ENCODE measurements at regions not wholly inside any gene's neighbourhood (a gene's known extent, or its start where the extent isn't known, plus 50 kb on each side); places are given as distances from the start of the nearest gene placed in this dataset.
"Not testable (repeated sequence)": the region's sequence is repeated elsewhere in the genome, so short reads cannot be mapped to it uniquely, and the experiment has no call there.

GRCh38 chr7:81870608-81871007 is 100.8 kb upstream of the HGF start:
- H3K4me1 ChIP-seq (ENCODE audit: insufficient read depth, low read length): no peaks in the 10 kb centered on the region
- no peak overlapping the region for H3K4me2 ChIP-seq (ENCODE audit: insufficient read depth, low read length)
- H3K27me3 ChIP-seq (ENCODE audit: insufficient read depth, low read length): no peaks in the 10 kb centered on the region
- no peaks in the 10 kb centered on the region for H4K20me1 ChIP-seq (ENCODE audit: insufficient read depth, low read length)
- TF ChIP-seq CTCF (IDR thresholded peaks at IDR 0.05; ENCODE audit: extremely low read depth, low read depth, low read length): no peak
- H3K4me3 ChIP-seq (ENCODE audit: insufficient read depth, low read length): no peak overlapping the region
- H2AFZ ChIP-seq (ENCODE audit: low read length): no peak overlapping the region
- H3K79me2 ChIP-seq (ENCODE audit: insufficient read depth, low read length): no peaks in the 10 kb centered on the region
- H3K27ac ChIP-seq (ENCODE audit: low read depth, low read length): no peak overlapping the region
- H3K9me3 ChIP-seq (ENCODE audit: low read depth, low read length): no peaks in the 10 kb centered on the region
- H3K36me3 ChIP-seq (ENCODE audit: insufficient read depth, low read length): no peaks in the 10 kb centered on the region
- DNase-seq (ENCODE audit: insufficient read length, low spot score, missing footprints): no peak

DNA sequence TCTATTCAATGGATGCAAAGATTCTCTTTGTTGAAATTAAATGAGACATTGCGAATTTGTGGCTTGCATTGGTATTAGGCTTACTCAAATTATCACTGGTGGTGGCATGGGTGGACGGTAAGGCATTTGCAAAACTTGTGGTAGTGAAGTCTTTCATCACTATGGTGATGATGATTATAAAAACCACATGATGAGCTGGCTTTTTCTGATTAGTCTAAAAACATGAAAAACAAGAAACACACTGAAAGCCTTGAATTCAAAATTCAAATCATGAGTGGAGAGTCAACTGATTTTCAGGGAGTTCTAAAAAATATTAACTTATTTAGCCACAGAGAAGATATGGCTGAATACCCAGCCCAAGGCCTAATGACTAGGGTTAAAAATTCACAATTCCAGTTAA is 99.8 kb upstream of the HGF start:
- no peak overlapping the region for H3K4me3 ChIP-seq (ENCODE audit: insufficient read depth, low read length)
- no peak overlapping the region for H3K27ac ChIP-seq (ENCODE audit: low read depth, low read length)
- no peak overlapping the region for H3K4me2 ChIP-seq (ENCODE audit: insufficient read depth, low read length)
- H3K79me2 ChIP-seq (ENCODE audit: insufficient read depth, low read length): no peaks in the 10 kb centered on the region
- H4K20me1 ChIP-seq (ENCODE audit: insufficient read depth, low read length): no peaks in the 10 kb centered on the region
- H3K9me3 ChIP-seq (ENCODE audit: low read depth, low read length): no peaks in the 10 kb centered on the region
- H3K27me3 ChIP-seq (ENCODE audit: insufficient read depth, low read length): no peaks in the 10 kb centered on the region
- no peak for DNase-seq (ENCODE audit: insufficient read length, low spot score, missing footprints)
- no peak for TF ChIP-seq CTCF (IDR thresholded peaks at IDR 0.05; ENCODE audit: extremely low read depth, low read depth, low read length)
- H3K36me3 ChIP-seq (ENCODE audit: insufficient read depth, low read length): no peaks in the 10 kb centered on the region
- H3K4me1 ChIP-seq (ENCODE audit: insufficient read depth, low read length): no peaks in the 10 kb centered on the region
- H2AFZ ChIP-seq (ENCODE audit: low read length): no peak overlapping the region

GRCh38 chr7:81865754-81866153 is 95.9 kb upstream of the HGF start:
- no peaks in the 10 kb centered on the region for H4K20me1 ChIP-seq (ENCODE audit: insufficient read depth, low read length)
- no peak for DNase-seq (ENCODE audit: insufficient read length, low spot score, missing footprints)
- H3K27me3 ChIP-seq (ENCODE audit: insufficient read depth, low read length): no peaks in the 10 kb centered on the region
- no peaks in the 10 kb centered on the region for H3K79me2 ChIP-seq (ENCODE audit: insufficient read depth, low read length)
- H2AFZ ChIP-seq (ENCODE audit: low read length): no peak overlapping the region
- no peaks in the 10 kb centered on the region for H3K4me1 ChIP-seq (ENCODE audit: insufficient read depth, low read length)
- no peak for TF ChIP-seq CTCF (IDR thresholded peaks at IDR 0.05; ENCODE audit: extremely low read depth, low read depth, low read length)
- H3K36me3 ChIP-seq (ENCODE audit: insufficient read depth, low read length): no peaks in the 10 kb centered on the region
- H3K4me2 ChIP-seq (ENCODE audit: insufficient read depth, low read length): no peak overlapping the region
- no peak overlapping the region for H3K4me3 ChIP-seq (ENCODE audit: insufficient read depth, low read length)
- H3K9me3 ChIP-seq (ENCODE audit: low read depth, low read length): no peaks in the 10 kb centered on the region
- H3K27ac ChIP-seq (ENCODE audit: low read depth, low read length): no peak overlapping the region

GRCh38 chr7:81859433-81859832 is 89.6 kb upstream of the HGF start:
- no peak for DNase-seq (ENCODE audit: insufficient read length, low spot score, missing footprints)
- H3K79me2 ChIP-seq (ENCODE audit: insufficient read depth, low read length): no peaks in the 10 kb centered on the region
- no peak overlapping the region for H2AFZ ChIP-seq (ENCODE audit: low read length)
- H3K27me3 ChIP-seq (ENCODE audit: insufficient read depth, low read length): no peaks in the 10 kb centered on the region
- H3K27ac ChIP-seq (ENCODE audit: low read depth, low read length): no peak overlapping the region
- no peak overlapping the region for H3K4me3 ChIP-seq (ENCODE audit: insufficient read depth, low read length)
- H3K36me3 ChIP-seq (ENCODE audit: insufficient read depth, low read length): no peaks in the 10 kb centered on the region
- H4K20me1 ChIP-seq (ENCODE audit: insufficient read depth, low read length): no peaks in the 10 kb centered on the region
- H3K4me2 ChIP-seq (ENCODE audit: insufficient read depth, low read length): no peak overlapping the region
- no peak for TF ChIP-seq CTCF (IDR thresholded peaks at IDR 0.05; ENCODE audit: extremely low read depth, low read depth, low read length)
- no peaks in the 10 kb centered on the region for H3K9me3 ChIP-seq (ENCODE audit: low read depth, low read length)
- H3K4me1 ChIP-seq (ENCODE audit: insufficient read depth, low read length): peaks cover 3% of the 10 kb centered on the region

- H4K20me1 ChIP-seq (ENCODE audit: insufficient read depth, low read length); H3K9me3 ChIP-seq (ENCODE audit: low read depth, low read length); H3K27ac ChIP-seq (ENCODE audit: low read depth, low read length); H3K4me2 ChIP-seq (ENCODE audit: insufficient read depth, low read length); H3K27me3 ChIP-seq (ENCODE audit: insufficient read depth, low read length); H2AFZ ChIP-seq (ENCODE audit: low read length); DNase-seq (ENCODE audit: insufficient read length, low spot score, missing footprints); H3K4me1 ChIP-seq (ENCODE audit: insufficient read depth, low read length); H3K36me3 ChIP-seq (ENCODE audit: insufficient read depth, low read length); H3K79me2 ChIP-seq (ENCODE audit: insufficient read depth, low read length); H3K4me3 ChIP-seq (ENCODE audit: insufficient read depth, low read length): not testable (repeated sequence)
Observed at GRCh38 chr7:81858820-81859219, 89.0 kb upstream of the HGF start.

All from osteoblast (primary cell).